SK-N-SH (cell line): ENCODE measurements at regions not wholly inside any gene's neighbourhood (a gene's known extent, or its start where the extent isn't known, plus 50 kb on each side); places are given as distances from the start of the nearest gene placed in this dataset.

Experiments
- CTCF ChIA-PET: fragments of 300-600, 350-600 bp; formaldehyde crosslinking; extraction: SDS; loops from one replicate; lab custom pipeline; 2021; lab: Yijun Ruan, JAX
- POLR2A ChIA-PET: fragments of 350-600 bp; sonication (Branson Sonifier 250); formaldehyde crosslinking; extraction: SDS; loops from one replicate; lab custom pipeline; 2020; ENCODE audit warnings: antibody characterized with exemption, inconsistent platforms; lab: Yijun Ruan, JAX
- DNase-seq: peaks from one replicate; pipeline ENCODE4 v3.0.0; 2012
- H2AFZ ChIP-seq: fragments of 200-600 bp; sonication (generic); 2 replicates; pipeline ENCODE4 v1.8.1; 2016; ENCODE audit warnings: antibody characterized with exemption, mild to moderate bottlenecking, low read depth
- H3F3A ChIP-seq: fragments of 200-600 bp; sonication (generic); replicated peaks from 2 replicates; pipeline ENCODE3; 2016; ENCODE audit warnings: antibody characterized with exemption, mild to moderate bottlenecking; ENCODE audit not compliant: insufficient read depth
- H3K27ac ChIP-seq, 2 experiments: fragments of 200-500 bp in 1 of 2; fragments of 200-600 bp in 1 of 2; sonication (Bioruptor generic) in 1 of 2; sonication (generic), shearing (Covaris generic) in 1 of 2; 2 replicates each; pipeline versions ENCODE4 v1.5.1 to v1.6.1; 2014 to 2016; ENCODE audit warnings: low read depth in 2 of 2, inconsistent platforms in 1 of 2, low read length in 1 of 2, mild to moderate bottlenecking in 1 of 2, mixed read lengths in 1 of 2
- H3K27me3 ChIP-seq: fragments of 200-600 bp; sonication (generic), shearing (Covaris generic); 2 replicates; pipeline ENCODE4 v1.6.1; 2016; ENCODE audit warnings: mixed run types; ENCODE audit not compliant: insufficient read depth
- H3K36me3 ChIP-seq, 2 experiments: fragments of 200-500 bp in 1 of 2; fragments of 200-600 bp in 1 of 2; sonication (Bioruptor generic) in 1 of 2; sonication (generic) in 1 of 2; replicated peaks in 1 of 2; 2 replicates each; pipeline versions ENCODE3 to v1.5.1; 2014 to 2016; ENCODE audit warnings: low read length in 1 of 2, mild to moderate bottlenecking in 1 of 2; ENCODE audit not compliant: insufficient read depth in 2 of 2, control insufficient read depth in 1 of 2
- H3K4me1 ChIP-seq, 2 experiments: fragments of 200-500 bp in 1 of 2; fragments of 200-600 bp in 1 of 2; sonication (Bioruptor generic) in 1 of 2; sonication (generic), shearing (Covaris generic) in 1 of 2; 2 replicates each; pipeline versions ENCODE4 v1.5.1 to v1.6.1; 2014 to 2016; ENCODE audit warnings: low read depth in 1 of 2, low read length in 1 of 2, mixed run types in 1 of 2; ENCODE audit not compliant: insufficient read depth in 2 of 2, control insufficient read depth in 1 of 2
- H3K4me2 ChIP-seq: fragments of 200-600 bp; sonication (generic), shearing (Covaris generic); 2 replicates; pipeline ENCODE4 v1.6.1; 2017; ENCODE audit warnings: mixed run types
- H3K4me3 ChIP-seq, 2 experiments: fragments of 200-500 bp in 1 of 2; fragments of 200-600 bp in 1 of 2; sonication (Bioruptor generic) in 1 of 2; sonication (generic), shearing (Covaris generic) in 1 of 2; 2 replicates each; pipeline versions ENCODE4 v1.5.1 to v1.8.1; 2014 to 2016; ENCODE audit warnings: low read depth in 2 of 2, inconsistent platforms in 1 of 2, low read length in 1 of 2, mild to moderate bottlenecking in 1 of 2, mixed read lengths in 1 of 2, moderate library complexity in 1 of 2
- H3K79me2 ChIP-seq: fragments of 200-600 bp; sonication (generic); 2 replicates; pipeline ENCODE4 v1.8.1; 2017; ENCODE audit warnings: mild to moderate bottlenecking; ENCODE audit not compliant: insufficient read depth
- H3K9ac ChIP-seq: fragments of 200-600 bp; sonication (generic); 2 replicates; pipeline ENCODE4 v1.6.1; 2017; ENCODE audit warnings: mixed run types
- H3K9me2 ChIP-seq: fragments of 200-600 bp; sonication (generic); 2 replicates; pipeline ENCODE4 v1.6.1; 2017; ENCODE audit warnings: mixed run types
- H3K9me3 ChIP-seq: fragments of 200-600 bp; sonication (generic); 2 replicates; pipeline ENCODE4 v1.6.1; 2017; ENCODE audit warnings: mixed run types, mild to moderate bottlenecking, moderate library complexity
- H4K20me1 ChIP-seq: fragments of 200-600 bp; sonication (generic); 2 replicates; pipeline ENCODE4 v1.6.1; 2017; ENCODE audit warnings: mild to moderate bottlenecking, mixed run types; ENCODE audit not compliant: insufficient read depth
- IRF3 ChIP-seq: fragments of 150-350 bp; IDR thresholded peaks from 2 replicates; pipeline ENCODE4 v1.6.1; 2016; ENCODE audit warnings: mild to moderate bottlenecking, low read depth, low read length
- MXI1 ChIP-seq: IDR thresholded peaks from 2 replicates; pipeline ENCODE4 v1.6.1; 2012; ENCODE audit warnings: mild to moderate bottlenecking, low read depth, low read length, improper control_type of control experiment
- RAD21 ChIP-seq: IDR thresholded peaks from 2 replicates; pipeline ENCODE4 v1.6.1; 2012; ENCODE audit warnings: mild to moderate bottlenecking, low read length
- YY1 ChIP-seq: IDR thresholded peaks from 2 replicates; pipeline ENCODE4 v1.4.0; 2012; ENCODE audit warnings: low read depth, mild to moderate bottlenecking
- ZBTB33 ChIP-seq: IDR thresholded peaks from 2 replicates; pipeline ENCODE4 v1.4.0; 2012; ENCODE audit warnings: low read depth, borderline replicate concordance
- WGBS: methylation state at CpG from one replicate; pipeline ENCODE4 v1.1.6; 2017; ENCODE audit warnings: low lambda C conversion rate; 5-methylcytosine and 5-hydroxymethylcytosine counted together
- TF ChIP-seq, protein P1 (sequence below): IDR thresholded peaks from 2 replicates; pipeline ENCODE4 v1.6.1; 2012; ENCODE audit warnings: mild to moderate bottlenecking, low read depth, low read length, moderate library complexity
- TF ChIP-seq, protein P2 (sequence below): fragments of 200-600 bp; sonication (generic); IDR thresholded peaks from 2 replicates; pipeline ENCODE4 v1.6.1; 2017; ENCODE audit warnings: antibody characterized with exemption, mild to moderate bottlenecking, moderate library complexity

DNA sequence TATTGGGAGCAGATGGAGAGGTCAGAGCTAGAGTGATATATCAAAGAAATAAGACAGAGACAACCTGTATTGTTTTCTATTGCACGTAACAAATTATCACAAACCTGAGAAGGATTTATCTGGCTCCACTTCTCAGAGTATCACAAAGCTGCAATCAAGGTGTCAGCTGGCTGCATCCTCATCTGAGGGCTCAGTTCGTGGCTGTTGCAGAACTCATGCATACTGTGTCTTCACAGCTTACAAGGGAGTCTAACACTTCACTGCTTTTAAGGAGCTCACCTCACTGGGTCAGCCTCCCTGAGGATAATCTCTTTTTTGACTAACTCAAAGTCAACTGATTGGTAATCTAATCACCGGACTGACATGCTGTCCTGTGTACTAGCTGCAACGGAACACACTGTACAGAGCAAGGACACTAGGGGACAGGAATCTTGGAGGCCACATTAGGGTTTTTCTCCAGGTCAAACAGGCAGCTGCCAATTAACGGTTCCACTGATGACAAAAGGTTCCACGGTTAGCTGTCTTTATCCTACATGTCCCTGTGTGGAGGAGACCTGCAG lies 1006.8 kb upstream of the SEMA6D start:
- DNase-seq, result no peak
- Histone ChIP-seq H3K4me3 (no peak overlapping the region), H3K27me3 (no peaks in the 10 kb centered on the region), H3K4me2 (no peak overlapping the region), H4K20me1 (no peaks in the 10 kb centered on the region), H3K79me2 (no peaks in the 10 kb centered on the region), H3K27ac (no peak overlapping the region), H3K9ac (no peak overlapping the region), H3K9me2 (no peaks in the 10 kb centered on the region), H3K9me3 (no peaks in the 10 kb centered on the region), H3F3A (no peaks in the 10 kb centered on the region), H3K4me1 (no peaks in the 10 kb centered on the region; a peak in 1 of 4 replicates), H3K36me3 (no peaks in the 10 kb centered on the region), H2AFZ (no peak overlapping the region)
- WGBS, result 48% methylated on average over 6 of the region's 6 CpGs
- ChIA-PET CTCF (interaction anchor here (0.5 kb wide), 1 partner anchor 619 kb away, joined by 3 read pairs; no protein-coding TSS in a partner anchor), POLR2A (no interaction called here)
- TF ChIP-seq, protein P1, sequence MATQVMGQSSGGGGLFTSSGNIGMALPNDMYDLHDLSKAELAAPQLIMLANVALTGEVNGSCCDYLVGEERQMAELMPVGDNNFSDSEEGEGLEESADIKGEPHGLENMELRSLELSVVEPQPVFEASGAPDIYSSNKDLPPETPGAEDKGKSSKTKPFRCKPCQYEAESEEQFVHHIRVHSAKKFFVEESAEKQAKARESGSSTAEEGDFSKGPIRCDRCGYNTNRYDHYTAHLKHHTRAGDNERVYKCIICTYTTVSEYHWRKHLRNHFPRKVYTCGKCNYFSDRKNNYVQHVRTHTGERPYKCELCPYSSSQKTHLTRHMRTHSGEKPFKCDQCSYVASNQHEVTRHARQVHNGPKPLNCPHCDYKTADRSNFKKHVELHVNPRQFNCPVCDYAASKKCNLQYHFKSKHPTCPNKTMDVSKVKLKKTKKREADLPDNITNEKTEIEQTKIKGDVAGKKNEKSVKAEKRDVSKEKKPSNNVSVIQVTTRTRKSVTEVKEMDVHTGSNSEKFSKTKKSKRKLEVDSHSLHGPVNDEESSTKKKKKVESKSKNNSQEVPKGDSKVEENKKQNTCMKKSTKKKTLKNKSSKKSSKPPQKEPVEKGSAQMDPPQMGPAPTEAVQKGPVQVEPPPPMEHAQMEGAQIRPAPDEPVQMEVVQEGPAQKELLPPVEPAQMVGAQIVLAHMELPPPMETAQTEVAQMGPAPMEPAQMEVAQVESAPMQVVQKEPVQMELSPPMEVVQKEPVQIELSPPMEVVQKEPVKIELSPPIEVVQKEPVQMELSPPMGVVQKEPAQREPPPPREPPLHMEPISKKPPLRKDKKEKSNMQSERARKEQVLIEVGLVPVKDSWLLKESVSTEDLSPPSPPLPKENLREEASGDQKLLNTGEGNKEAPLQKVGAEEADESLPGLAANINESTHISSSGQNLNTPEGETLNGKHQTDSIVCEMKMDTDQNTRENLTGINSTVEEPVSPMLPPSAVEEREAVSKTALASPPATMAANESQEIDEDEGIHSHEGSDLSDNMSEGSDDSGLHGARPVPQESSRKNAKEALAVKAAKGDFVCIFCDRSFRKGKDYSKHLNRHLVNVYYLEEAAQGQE, result no peak
- no peak for TF ChIP-seq MXI1
- TF ChIP-seq YY1, result no peak
- TF ChIP-seq RAD21, result no peak
- no peak for TF ChIP-seq IRF3
- TF ChIP-seq, protein P2, sequence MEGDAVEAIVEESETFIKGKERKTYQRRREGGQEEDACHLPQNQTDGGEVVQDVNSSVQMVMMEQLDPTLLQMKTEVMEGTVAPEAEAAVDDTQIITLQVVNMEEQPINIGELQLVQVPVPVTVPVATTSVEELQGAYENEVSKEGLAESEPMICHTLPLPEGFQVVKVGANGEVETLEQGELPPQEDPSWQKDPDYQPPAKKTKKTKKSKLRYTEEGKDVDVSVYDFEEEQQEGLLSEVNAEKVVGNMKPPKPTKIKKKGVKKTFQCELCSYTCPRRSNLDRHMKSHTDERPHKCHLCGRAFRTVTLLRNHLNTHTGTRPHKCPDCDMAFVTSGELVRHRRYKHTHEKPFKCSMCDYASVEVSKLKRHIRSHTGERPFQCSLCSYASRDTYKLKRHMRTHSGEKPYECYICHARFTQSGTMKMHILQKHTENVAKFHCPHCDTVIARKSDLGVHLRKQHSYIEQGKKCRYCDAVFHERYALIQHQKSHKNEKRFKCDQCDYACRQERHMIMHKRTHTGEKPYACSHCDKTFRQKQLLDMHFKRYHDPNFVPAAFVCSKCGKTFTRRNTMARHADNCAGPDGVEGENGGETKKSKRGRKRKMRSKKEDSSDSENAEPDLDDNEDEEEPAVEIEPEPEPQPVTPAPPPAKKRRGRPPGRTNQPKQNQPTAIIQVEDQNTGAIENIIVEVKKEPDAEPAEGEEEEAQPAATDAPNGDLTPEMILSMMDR, result no peak
- no peak for TF ChIP-seq ZBTB33
